ENCODE measurements at regions not wholly inside any gene's neighbourhood (a gene's known extent, or its start where the extent isn't known, plus 50 kb on each side); places are given as distances from the start of the nearest gene placed in this dataset.

DNA sequence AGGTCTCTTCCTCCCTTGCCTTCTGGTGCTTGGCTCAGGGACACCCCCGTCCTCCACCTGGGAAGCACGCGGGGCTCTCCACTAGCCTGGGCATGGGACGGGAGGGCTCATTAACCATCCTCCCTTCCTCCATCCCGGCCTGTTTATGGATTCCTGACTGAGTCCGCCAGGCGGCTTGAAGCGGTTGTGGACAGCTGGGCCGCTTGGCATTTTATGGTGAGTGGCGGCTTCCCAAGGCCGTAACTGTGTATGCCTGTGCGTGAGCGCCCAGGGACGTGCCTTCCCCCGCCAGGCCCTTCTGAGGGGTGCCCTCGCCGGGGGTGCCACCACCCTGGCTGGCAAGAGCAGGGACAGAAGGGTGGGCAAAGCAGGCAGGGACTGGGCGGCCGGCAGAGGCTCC is 202.8 kb downstream of the URI1 start:
- no peak for DNase-seq

DNA sequence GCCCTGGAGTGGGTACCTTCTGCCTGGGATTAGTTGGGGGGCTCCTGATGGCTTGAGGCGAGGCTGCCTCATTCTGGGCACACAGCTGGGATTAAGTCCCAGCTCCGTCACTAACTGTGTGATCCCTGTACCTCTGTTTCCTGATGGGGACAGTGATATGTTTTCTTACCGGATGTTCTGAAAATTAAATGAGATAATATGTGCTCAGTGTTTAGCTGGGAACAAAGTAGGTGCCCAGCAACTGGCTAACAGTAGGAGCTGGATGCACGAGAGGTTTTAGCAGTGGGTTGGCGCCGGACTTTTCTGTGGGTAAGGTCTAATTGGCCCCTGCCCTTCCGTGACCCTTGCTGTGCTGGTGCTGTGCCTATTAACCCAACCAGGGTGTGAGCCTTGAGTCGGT is 203.4 kb downstream of the URI1 start:
- no peak for DNase-seq
- Histone ChIP-seq H3K27me3 (replicated peaks; ENCODE audit: insufficient read depth, low read length) (peaks cover 44% of the 10 kb centered on the region), H3K4me3 (ENCODE audit: low read length) (no peak overlapping the region), H3K9me3 (replicated peaks; ENCODE audit: insufficient read depth, low read length) (no peaks in the 10 kb centered on the region), H3K9me2 (replicated peaks; ENCODE audit: insufficient read depth, low read length) (no peaks in the 10 kb centered on the region), H4K20me1 (ENCODE audit: insufficient read depth, low read length) (no peaks in the 10 kb centered on the region), H3K36me3 (replicated peaks; ENCODE audit: insufficient read depth, low read length) (no peaks in the 10 kb centered on the region), H3K4me2 (ENCODE audit: low read depth, low read length) (no peak overlapping the region), H3K9ac (ENCODE audit: low read length) (no peak overlapping the region), H3K79me2 (ENCODE audit: low read length) (no peaks in the 10 kb centered on the region), H3F3A (ENCODE audit: insufficient read depth, low read length) (no peaks in the 10 kb centered on the region), H3K4me1 (ENCODE audit: low read length) (no peaks in the 10 kb centered on the region), H3K27ac (ENCODE audit: low read length) (no peak overlapping the region), H2AFZ (ENCODE audit: low read length) (no peak overlapping the region)
- TF ChIP-seq, protein P1, sequence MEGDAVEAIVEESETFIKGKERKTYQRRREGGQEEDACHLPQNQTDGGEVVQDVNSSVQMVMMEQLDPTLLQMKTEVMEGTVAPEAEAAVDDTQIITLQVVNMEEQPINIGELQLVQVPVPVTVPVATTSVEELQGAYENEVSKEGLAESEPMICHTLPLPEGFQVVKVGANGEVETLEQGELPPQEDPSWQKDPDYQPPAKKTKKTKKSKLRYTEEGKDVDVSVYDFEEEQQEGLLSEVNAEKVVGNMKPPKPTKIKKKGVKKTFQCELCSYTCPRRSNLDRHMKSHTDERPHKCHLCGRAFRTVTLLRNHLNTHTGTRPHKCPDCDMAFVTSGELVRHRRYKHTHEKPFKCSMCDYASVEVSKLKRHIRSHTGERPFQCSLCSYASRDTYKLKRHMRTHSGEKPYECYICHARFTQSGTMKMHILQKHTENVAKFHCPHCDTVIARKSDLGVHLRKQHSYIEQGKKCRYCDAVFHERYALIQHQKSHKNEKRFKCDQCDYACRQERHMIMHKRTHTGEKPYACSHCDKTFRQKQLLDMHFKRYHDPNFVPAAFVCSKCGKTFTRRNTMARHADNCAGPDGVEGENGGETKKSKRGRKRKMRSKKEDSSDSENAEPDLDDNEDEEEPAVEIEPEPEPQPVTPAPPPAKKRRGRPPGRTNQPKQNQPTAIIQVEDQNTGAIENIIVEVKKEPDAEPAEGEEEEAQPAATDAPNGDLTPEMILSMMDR (IDR thresholded peaks at IDR 0.05; ENCODE audit: low read length): no peak
- no peak for TF ChIP-seq EZH2phosphoT487 (IDR thresholded peaks at IDR 0.05; ENCODE audit: low read length)
- TF ChIP-seq EZH2 (optimal IDR thresholded peaks at IDR 0.05; ENCODE audit: low read depth, low read length): no peak

More for the DNA sequence above, 202.8 kb downstream of the URI1 start:
- Histone ChIP-seq H2AFZ (ENCODE audit: low read length) (no peak overlapping the region), H3K79me2 (ENCODE audit: low read length) (no peaks in the 10 kb centered on the region), H3K4me1 (ENCODE audit: low read length) (no peaks in the 10 kb centered on the region), H3K27me3 (replicated peaks; ENCODE audit: insufficient read depth, low read length) (peaks cover 45% of the 10 kb centered on the region), H4K20me1 (ENCODE audit: insufficient read depth, low read length) (no peaks in the 10 kb centered on the region), H3K9me2 (replicated peaks; ENCODE audit: insufficient read depth, low read length) (no peaks in the 10 kb centered on the region), H3K4me2 (ENCODE audit: low read depth, low read length) (no peak overlapping the region), H3K9me3 (replicated peaks; ENCODE audit: insufficient read depth, low read length) (no peaks in the 10 kb centered on the region), H3K9ac (ENCODE audit: low read length) (no peak overlapping the region), H3K27ac (ENCODE audit: low read length) (no peak overlapping the region), H3K36me3 (replicated peaks; ENCODE audit: insufficient read depth, low read length) (no peaks in the 10 kb centered on the region), H3K4me3 (ENCODE audit: low read length) (no peak overlapping the region), H3F3A (ENCODE audit: insufficient read depth, low read length) (no peaks in the 10 kb centered on the region)
- no peak for TF ChIP-seq EZH2phosphoT487 (IDR thresholded peaks at IDR 0.05; ENCODE audit: low read length)
- TF ChIP-seq, protein P1 (IDR thresholded peaks at IDR 0.05; ENCODE audit: low read length): no peak

DNA sequence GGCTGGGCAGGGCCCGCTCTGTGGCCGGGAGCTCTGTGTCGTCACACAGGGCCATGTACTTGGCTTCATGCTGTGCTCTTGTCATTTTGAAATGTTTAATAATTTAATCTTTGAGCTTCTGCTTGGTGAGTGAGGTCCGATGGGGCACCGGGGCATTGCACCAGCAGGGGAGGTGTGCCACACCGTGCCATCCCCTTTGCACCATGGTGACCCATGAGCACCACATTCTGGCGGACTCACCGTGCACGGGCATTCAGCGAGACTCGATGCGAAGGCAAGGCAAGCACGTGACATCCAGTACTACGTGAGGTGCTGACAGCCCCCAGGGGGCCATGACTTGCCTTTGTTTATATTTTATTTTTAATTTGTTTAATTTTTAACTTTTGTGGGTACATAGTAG is 204.3 kb downstream of the URI1 start:
- H2AFZ ChIP-seq (ENCODE audit: low read length): no peak overlapping the region
- H3K36me3 ChIP-seq (replicated peaks; ENCODE audit: insufficient read depth, low read length): no peaks in the 10 kb centered on the region
- H3K79me2 ChIP-seq (ENCODE audit: low read length): no peaks in the 10 kb centered on the region
- TF ChIP-seq EZH2phosphoT487 (IDR thresholded peaks at IDR 0.05; ENCODE audit: low read length) (no peak), EZH2 (optimal IDR thresholded peaks at IDR 0.05; ENCODE audit: low read depth, low read length) (no peak)
- TF ChIP-seq, protein P1 (IDR thresholded peaks at IDR 0.05; ENCODE audit: low read length): no peak
- H3K9ac ChIP-seq (ENCODE audit: low read length): no peak overlapping the region
- no peak overlapping the region for H3K4me3 ChIP-seq (ENCODE audit: low read length)
- no peak overlapping the region for H3K27ac ChIP-seq (ENCODE audit: low read length)
- no peaks in the 10 kb centered on the region for H3K4me1 ChIP-seq (ENCODE audit: low read length)
- H3K4me2 ChIP-seq (ENCODE audit: low read depth, low read length): no peak overlapping the region
- H3K27me3 ChIP-seq (replicated peaks; ENCODE audit: insufficient read depth, low read length): peaks cover 46% of the 10 kb centered on the region
- H4K20me1 ChIP-seq (ENCODE audit: insufficient read depth, low read length): no peaks in the 10 kb centered on the region
- no peaks in the 10 kb centered on the region for H3F3A ChIP-seq (ENCODE audit: insufficient read depth, low read length)
- H3K9me3 ChIP-seq (replicated peaks; ENCODE audit: insufficient read depth, low read length): no peaks in the 10 kb centered on the region
- no peak for DNase-seq
- H3K9me2 ChIP-seq (replicated peaks; ENCODE audit: insufficient read depth, low read length): no peaks in the 10 kb centered on the region

Data from MM.1S (cell line).